ENCODE measurements at regions not wholly inside any gene's neighbourhood (a gene's known extent, or its start where the extent isn't known, plus 50 kb on each side); places are given as distances from the start of the nearest gene placed in this dataset.

- intact Hi-C loops (cut with DNase I) = no loop called here
- peaks cover 9 to 64% (median 13%) of the 10 kb centered on the region in 3 donors for H3K4me1 ChIP-seq (ENCODE audit: control insufficient read depth in 2 of 3, insufficient read depth in 2 of 3, low read depth in 1 of 3, low read length in 3 of 3)
These were observed 207.4 kb upstream of the EEA1 start for GRCh38 chr12:93136253-93137055.

GRCh38 chr12:93137656-93138612 lies 208.8 kb upstream of the EEA1 start:
- no peak for FAIRE-seq
- Histone ChIP-seq H3K36me3 (ENCODE audit: control insufficient read depth in 2 of 3, insufficient read depth in 3 of 3, low read length in 3 of 3) (no peaks in the 10 kb centered on the region), H3K4me1 (ENCODE audit: control insufficient read depth in 2 of 3, insufficient read depth in 2 of 3, low read depth in 1 of 3, low read length in 3 of 3) (peaks cover 9 to 64% (median 13%) of the 10 kb centered on the region in 3 donors), H3K4me3 (ENCODE audit: low read length in 3 of 3) (peak overlapping the region in 2 of 3 donors; percentile 36 to 45), H3K27me3 (ENCODE audit: control insufficient read depth, insufficient read depth, low read length) (no peaks in the 10 kb centered on the region), H3K9ac (ENCODE audit: low read length in 3 of 3) (no peak overlapping the region), H3K9me3 (ENCODE audit: control insufficient read depth in 2 of 3, insufficient read depth in 1 of 3, low read length in 3 of 3) (no peaks in the 10 kb centered on the region), H3K27ac (ENCODE audit: low read depth in 2 of 2, low read length in 2 of 2) (peak overlapping the region; percentile 45 to 74)
- intact Hi-C loops (cut with DNase I) = no loop called here
- no peak for DNase-seq
- no peak for TF ChIP-seq CTCF (IDR thresholded peaks at IDR 0.05; ENCODE audit: borderline replicate concordance, extremely low read depth, insufficient read depth)

More at GRCh38 chr12:93136253-93137055, 207.4 kb upstream of the EEA1 start:
- FAIRE-seq (no peak), DNase-seq (no peak)
- TF ChIP-seq CTCF (IDR thresholded peaks at IDR 0.05; ENCODE audit: borderline replicate concordance, extremely low read depth, insufficient read depth) = no peak
- Histone ChIP-seq H3K36me3 (ENCODE audit: control insufficient read depth in 2 of 3, insufficient read depth in 3 of 3, low read length in 3 of 3) (no peaks in the 10 kb centered on the region), H3K4me3 (ENCODE audit: low read length in 3 of 3) (peak overlapping the region in 1 of 3 donors; percentile 10), H3K27ac (ENCODE audit: low read depth in 2 of 2, low read length in 2 of 2) (peak overlapping the region; percentile 76 to 79), H3K9ac (ENCODE audit: low read length in 3 of 3) (no peak overlapping the region), H3K9me3 (ENCODE audit: control insufficient read depth in 2 of 3, insufficient read depth in 1 of 3, low read length in 3 of 3) (no peaks in the 10 kb centered on the region), H3K27me3 (ENCODE audit: control insufficient read depth, insufficient read depth, low read length) (no peaks in the 10 kb centered on the region)

- TF ChIP-seq CTCF (IDR thresholded peaks at IDR 0.05; ENCODE audit: borderline replicate concordance, extremely low read depth, insufficient read depth) = no peak
- no peak for FAIRE-seq
- H3K9me3 ChIP-seq (ENCODE audit: control insufficient read depth in 2 of 3, insufficient read depth in 1 of 3, low read length in 3 of 3) = no peaks in the 10 kb centered on the region
These were observed 210.1 kb upstream of the EEA1 start for GRCh38 chr12:93139028-93139665.

More at GRCh38 chr12:93139028-93139665, 210.1 kb upstream of the EEA1 start:
- intact Hi-C loops (cut with DNase I) = no loop called here
- Histone ChIP-seq H3K27me3 (ENCODE audit: control insufficient read depth, insufficient read depth, low read length) (no peaks in the 10 kb centered on the region), H3K4me3 (ENCODE audit: low read length in 3 of 3) (peak overlapping the region; percentile 26 to 45 (median 36)), H3K27ac (ENCODE audit: low read depth in 2 of 2, low read length in 2 of 2) (peak overlapping the region; percentile 41 to 74), H3K4me1 (ENCODE audit: control insufficient read depth in 2 of 3, insufficient read depth in 2 of 3, low read depth in 1 of 3, low read length in 3 of 3) (peaks cover 9 to 58% (median 13%) of the 10 kb centered on the region in 3 donors), H3K36me3 (ENCODE audit: control insufficient read depth in 2 of 3, insufficient read depth in 3 of 3, low read length in 3 of 3) (no peaks in the 10 kb centered on the region), H3K9ac (ENCODE audit: low read length in 3 of 3) (no peak overlapping the region)
- peak in 3 of 5 donors; percentile 21 to 79 (median 71) for DNase-seq

Measured in kidney (tissue), 13 donors.